HG02938 (cell line): ENCODE measurements at regions not wholly inside any gene's neighbourhood (a gene's known extent, or its start where the extent isn't known, plus 50 kb on each side); places are given as distances from the start of the nearest gene placed in this dataset.
"Not testable (repeated sequence)": the region's sequence is repeated elsewhere in the genome, so short reads cannot be mapped to it uniquely, and the experiment has no call there.

Experiments
- ATAC-seq: cut with Tn5 transposase; IDR thresholded peaks from one replicate; pipeline ENCODE4 v1.9.1; 2021; ENCODE audit warnings: mild to moderate bottlenecking, moderate library complexity; ENCODE audit not compliant: unreplicated experiment

DNA sequence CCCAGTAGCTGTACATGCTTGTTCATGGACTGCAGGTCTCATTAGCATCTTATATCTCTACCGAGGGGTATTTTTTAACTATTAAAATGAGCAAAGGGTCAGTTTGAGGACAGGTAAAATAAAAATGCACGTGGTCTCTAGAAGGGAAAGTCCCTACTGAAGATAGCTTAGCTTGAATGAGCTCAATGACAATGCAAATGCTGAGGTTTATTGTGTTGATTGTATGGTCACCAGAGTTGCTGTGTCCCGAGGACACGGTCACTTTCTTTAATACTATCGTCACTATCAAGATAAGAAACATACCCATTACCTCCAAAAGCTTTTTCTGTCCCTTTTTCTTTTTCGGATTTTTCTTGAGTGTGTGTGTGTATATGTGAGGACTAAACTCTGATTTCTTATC, 250.5 kb upstream of the PRKX start:
- no peak for ATAC-seq

DNA sequence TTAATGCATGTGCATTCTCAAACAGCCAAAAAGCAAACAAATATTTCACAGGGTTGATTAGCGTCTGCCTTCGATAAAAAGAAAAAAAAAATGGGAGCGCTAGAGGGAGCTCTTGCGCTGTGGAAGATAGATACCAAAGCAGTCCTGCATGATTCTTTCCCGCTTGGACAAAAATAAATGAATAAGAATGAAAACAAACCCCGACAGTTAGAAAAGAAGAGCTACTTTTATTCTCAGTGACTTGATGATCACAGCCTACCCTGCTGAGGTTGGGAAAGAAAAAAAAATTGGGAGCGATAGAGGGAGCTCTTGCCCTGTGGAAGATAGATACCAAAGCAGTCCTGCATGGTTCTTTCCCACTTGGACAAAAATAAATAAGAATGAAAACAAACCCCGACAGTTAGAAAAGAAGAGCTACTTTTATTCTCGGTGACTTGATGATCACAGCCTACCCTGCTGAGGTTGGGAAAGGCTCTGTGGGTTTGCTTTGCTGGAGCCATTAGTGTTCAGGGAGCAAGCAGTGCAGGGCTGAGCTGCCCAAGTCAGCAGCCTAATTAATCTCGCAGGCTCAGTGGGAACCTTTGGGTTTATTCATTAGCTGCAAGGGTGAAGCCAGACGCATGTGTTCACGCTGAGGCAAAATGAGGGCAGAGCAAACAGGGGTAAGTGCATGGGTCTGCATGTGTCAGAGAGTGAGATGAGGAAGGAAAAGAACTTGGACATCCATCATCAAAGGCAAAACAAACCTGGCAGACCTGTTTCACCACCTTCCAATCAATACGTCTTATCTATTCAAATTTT, 249.3 kb upstream of the PRKX start:
- ATAC-seq, result no peak

DNA sequence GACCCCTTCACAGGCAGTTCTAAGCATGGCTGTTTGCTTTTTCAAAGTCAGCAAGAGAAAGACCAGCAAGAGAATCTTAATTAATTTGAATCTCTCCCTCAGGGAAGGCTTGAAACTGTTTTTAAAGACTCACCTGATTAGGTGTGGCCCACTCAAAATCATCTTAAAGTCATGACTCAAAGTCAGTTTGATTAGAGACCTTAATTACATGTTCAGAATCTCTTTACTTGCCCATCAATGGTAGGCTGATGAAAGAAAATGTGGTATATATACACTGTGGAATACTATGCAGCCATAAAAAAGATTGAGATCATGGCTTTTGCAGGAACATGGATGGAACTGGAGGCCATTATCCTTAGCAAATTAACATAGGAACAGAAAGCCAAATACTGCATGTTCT, 247.5 kb upstream of the PRKX start:
- no peak for ATAC-seq

DNA sequence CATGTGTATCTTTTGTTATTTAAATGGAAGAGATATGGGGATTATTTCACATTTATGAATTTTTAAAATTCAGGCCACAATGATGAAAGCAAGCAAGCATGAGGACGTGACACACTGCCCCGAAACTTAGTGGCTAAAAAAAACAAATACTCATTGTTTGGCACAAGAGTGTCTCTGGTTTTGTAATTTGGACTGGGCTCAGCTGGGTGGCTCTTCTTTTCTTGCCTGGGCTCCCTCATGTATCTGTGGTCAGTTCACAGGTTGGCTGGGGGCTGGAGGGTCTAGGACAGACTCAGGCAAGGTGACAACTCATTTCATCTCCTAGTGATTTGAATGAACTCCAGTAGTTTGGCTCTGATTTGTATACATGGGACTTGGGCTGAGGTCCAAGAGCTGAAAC, 238.4 kb upstream of the PRKX start:
- ATAC-seq, result no peak

DNA sequence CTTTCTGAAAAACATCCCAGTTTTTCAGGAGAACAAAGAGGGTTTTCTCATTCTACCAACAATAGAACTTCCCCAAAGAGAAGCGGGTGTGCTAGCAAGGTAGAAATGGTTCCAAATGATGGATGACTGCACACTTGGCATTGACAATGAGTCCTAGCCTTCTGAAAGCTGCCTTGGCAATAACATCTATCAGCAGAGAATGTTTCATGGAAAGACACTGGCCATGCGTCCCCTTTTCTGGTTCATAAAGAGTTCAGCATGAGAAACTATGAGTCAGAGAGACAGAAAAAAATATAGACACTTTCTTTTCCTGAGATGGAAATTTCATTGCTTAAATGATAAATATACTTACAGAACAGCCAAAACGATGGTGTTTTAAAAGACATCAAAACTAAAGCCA, 236.9 kb upstream of the PRKX start:
- no peak for ATAC-seq

DNA sequence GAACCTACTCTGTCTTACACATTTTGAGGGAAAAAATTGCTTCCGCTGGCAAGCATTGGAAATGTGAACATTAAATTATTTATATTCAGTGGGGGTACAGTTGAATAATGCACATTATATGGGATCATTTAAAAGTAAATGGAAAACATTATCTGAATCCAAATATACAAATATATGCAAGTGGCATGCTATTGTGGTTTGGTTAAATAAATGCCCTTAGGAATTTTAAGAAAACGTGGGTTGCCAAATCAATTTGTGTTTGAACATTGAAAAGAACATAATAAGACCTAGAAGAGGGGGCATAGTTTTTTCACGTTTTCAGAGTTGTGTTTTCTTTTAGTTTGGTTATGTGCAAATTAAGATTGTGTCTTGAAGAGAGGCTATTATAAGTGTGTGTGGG, 230.5 kb upstream of the PRKX start:
- ATAC-seq, result no peak

DNA sequence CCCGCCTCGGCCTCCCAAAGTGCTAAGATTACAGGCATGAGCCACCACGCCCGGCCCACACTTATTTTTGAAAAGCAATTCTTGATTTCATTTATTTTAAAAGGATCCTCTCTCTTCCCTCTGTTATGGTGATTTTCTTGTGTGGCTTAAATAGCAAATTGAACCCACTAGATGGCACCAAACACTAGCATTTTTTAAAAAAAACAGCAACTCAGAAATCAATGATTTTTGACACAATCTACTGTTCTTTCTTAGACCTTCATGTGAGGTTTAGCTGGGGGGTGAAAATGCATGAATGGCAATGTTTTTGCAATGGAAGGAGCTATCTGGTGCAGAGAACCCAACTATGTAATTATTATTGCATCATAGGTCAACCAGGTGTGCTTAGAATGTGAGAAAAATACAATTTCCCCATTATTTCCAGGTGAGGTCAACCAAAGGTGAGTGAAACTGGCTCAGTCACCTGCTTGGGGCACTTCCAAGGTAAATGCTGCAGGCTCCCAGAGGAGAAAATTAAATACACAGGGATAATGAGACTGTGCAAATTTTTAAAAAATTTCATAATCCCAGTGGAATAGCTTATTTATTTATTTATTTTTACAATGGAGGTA, 226.7 kb upstream of the PRKX start:
- ATAC-seq, result no peak

DNA sequence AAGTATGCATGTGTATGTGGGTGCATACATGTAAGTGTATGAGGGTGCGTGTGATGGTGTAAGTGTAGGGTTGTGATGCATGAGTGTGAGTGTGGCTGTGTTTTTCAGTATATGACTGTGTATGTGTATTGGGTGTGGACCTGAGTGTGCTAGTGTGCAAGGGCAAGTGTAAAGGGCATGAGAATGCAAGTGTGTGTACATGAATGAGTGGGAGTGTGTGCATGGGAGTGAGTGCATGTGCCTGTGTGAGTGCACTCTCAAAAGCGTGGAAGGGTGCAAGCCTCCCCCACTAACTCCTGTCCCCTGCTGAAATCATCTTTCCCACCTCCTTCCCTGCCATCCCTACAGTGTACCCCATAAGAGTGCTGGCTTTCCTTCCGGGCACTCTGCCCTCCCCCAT, 225.1 kb upstream of the PRKX start:
- no peak for ATAC-seq

DNA sequence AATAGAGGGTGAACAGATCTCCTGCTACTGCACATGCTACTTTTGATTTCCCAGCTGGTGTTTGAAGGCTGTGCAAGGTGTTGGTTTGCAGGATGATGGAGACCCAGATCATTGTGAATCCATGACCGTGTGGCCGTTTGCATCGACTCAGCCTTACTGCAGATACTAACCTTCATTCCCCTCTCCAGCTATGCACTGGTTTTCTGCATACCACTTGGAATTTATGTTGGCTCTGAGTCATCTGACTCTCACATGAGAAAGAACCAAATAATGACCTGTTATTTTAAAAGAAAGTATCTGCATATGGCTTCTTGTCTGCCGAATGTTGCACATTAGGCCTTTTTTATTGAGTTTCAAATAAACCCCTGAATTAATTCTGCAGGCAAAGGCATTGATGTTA, 221.7 kb upstream of the PRKX start:
- ATAC-seq, result not testable (repeated sequence)

DNA sequence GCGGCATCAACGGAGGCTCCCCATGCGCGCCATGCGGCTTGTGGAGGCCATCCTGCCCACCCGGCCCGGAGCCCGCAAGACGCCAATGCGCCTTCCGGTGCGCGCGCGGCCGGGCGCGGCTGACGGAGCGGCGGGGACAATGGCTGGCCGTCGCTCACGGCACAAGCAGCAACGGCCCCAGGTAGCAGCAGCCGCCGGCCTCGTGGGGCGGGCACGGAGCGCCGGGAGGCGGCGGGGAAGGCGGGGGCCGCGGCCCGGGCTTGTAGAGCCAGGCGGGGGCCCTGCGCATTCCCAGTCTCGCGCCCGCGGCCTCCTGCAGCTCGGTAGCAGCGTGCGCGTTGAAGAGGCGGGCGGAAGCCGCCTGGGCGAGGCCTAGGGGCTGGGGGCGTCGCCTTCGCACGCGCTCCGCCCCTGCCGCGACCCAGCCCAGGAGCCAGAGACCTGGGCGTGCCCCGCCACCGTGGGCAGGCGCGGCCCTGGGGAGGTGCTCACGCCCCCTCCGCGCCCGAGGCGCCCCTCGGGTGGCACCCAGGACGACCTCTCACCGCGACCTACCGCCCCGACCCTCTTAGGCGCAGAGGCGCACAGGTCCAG, 207.1 kb upstream of the PRKX start:
- peak; percentile 95 for ATAC-seq

DNA sequence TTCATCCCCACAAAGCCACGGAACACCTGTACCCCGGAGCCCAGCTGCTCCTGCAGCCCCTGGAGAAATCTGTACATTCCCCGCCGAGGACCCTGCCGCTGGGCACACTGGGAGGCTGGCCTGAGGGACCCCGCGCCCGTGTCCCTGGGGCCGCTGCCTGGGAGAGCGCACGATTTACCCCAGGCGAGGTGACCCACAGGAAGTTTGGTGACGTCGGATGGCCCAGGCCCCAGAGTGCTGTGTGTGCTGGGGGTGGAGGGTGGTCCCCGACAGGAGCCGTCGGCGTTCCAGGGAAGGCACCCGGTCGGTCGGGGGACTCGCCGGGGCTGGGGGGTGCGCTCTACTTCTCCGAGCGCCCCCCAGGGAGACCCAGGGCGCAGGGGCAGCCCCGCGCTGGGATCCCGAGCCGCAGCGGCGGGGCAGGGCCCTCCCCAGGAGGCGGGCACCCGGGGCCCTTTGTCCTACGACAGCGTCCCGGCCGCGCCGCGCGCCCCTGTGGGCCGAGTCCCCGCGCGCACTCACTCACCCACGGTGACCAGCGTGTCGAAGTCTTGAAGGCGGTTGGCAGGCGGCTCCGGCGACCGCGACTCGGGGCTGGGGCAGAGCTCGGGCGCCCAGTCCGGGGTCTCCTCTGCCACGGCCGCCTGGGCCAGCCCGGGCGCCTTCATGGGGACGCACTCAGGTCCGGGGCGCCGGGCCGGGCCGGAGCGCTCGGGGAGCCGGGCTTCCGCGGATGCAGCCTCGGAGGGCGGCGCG, 206.4 kb upstream of the PRKX start:
- ATAC-seq, result peak; percentile 57

DNA sequence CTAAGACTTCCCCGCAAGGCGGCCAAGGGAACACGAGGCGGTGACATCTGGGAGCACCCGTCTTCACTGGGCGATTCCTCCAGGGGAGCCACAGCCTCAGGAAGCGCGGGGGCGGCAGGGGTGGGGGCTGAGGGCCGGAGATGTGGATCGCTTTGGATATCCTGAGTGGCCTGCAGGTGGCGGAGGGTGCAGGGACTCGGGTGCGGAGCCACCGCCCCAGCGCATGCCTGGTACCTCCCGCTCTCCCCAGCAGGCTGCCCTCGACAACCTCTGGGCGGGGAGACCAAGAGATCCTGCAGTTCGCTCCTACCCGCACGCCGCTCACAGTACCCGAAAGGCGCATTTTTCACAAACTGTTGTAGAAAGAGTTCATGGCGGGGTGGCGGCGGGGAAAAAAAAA, 201.4 kb upstream of the PRKX start:
- not testable (repeated sequence) for ATAC-seq

DNA sequence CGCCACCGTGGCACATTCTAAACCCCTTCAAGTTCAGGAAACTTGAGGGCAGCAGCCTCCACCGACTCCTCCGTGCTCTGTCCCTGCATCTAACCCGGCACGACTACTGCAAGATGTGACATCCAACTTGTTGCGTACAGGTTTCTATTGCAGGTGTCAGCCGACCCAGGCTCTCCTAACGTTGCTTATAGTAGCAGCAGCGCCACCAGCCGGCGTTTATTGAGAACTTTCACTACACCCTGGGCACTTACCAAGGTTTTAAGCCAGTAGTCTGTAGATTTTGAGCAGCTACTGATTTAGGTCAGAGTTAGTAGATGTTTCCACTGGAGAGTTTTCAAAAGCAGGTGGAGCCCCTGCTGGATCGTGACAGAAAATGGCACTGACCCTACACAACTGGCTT, 200.6 kb upstream of the PRKX start:
- not testable (repeated sequence) for ATAC-seq

DNA sequence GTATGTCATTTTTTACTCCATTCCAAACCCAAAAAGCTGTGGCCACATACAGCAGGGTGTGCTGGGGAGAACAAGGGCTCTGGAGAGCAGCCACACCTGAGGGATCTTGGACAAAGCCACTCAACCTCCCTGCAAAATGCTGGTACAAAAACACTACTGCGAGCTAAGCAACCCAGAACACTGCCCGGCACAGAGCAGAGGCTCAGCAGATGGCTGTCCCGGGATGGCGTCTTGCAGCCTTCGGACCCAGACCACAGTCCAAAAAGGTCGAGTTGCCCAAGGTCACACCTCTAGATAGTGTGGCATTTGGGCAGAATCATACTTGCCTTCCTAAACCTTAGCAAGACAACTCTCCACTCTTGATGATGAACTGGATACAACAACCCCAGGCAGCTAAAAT, 197.6 kb upstream of the PRKX start:
- not testable (repeated sequence) for ATAC-seq

DNA sequence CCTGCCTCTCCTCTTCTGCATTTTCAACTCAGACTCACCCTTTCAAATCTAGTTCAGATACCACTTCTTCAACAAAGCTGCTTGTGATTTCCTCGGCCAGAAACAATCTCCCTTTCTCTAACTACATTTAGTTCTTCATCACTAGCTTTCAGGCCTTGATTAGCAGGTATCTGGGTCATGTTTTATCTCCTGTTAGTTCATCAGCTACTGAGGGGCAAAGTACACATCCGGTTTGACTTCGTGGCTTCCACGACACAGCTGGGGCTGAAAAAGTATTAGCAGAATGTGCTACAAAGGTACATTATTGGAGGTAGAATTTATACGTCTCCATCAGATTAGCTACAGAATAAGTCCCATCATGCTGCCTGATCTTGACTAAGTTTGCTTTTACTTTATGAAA, 197.2 kb upstream of the PRKX start:
- not testable (repeated sequence) for ATAC-seq

DNA sequence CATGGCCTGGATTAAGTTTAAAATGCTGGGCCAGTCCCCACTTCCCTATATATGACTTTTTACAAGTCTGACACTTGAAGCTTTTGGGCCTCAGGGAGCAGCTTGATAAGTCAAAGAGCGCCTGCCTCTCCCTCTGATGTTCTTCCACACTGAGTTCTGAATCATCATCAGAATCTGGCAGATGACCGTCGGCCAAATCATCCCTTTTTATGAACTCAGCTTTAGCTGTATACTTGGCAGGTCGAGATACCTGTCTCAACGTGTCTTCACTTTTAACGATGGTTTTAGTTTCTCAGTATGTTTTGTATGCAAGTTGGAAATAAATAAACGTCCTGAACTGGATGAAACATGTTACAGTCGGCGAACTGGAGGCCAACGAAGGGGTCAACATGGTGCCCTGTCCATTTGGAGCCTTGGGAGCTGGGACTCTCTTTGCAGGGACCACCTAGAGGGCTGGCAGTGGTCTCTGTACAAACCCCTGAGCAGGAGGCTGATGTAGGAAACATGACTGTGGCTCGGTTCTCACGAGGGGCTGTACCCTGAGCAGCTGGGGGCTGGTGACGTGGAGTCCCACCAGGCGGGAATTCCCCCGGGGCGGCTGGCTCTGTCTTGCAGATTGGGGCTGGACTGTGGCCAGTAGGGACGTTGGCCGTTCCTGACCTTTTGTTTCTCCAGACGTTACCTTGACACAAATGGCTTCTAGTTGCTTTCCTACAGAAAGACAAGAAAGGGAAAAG, 192.2 kb upstream of the PRKX start:
- not testable (repeated sequence) for ATAC-seq

DNA sequence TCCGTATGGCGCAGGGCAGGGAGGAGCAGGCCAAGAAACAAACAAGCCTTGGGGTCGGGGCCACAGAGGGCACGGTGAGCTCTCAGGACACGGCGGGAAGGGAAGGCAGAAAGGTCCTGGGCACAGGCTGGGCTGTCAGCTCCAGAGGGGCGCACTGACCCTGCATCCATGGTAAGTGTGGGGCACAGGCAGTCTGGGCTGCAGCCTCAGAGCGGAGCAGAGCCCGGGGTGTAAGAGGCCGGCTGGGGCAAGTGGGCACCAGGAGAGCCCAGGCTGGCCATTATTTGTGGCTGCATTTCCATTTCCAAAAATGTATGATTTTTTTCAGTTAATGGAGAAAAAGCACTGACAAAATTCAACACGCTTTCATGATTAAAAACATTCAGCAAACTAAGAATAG, 188.8 kb upstream of the PRKX start:
- ATAC-seq, result not testable (repeated sequence)

DNA sequence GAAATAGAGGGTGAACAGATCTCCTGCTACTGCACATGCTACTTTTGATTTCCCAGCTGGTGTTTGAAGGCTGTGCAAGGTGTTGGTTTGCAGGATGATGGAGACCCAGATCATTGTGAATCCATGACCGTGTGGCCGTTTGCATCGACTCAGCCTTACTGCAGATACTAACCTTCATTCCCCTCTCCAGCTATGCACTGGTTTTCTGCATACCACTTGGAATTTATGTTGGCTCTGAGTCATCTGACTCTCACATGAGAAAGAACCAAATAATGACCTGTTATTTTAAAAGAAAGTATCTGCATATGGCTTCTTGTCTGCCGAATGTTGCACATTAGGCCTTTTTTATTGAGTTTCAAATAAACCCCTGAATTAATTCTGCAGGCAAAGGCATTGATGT, 183.3 kb upstream of the PRKX start:
- not testable (repeated sequence) for ATAC-seq

DNA sequence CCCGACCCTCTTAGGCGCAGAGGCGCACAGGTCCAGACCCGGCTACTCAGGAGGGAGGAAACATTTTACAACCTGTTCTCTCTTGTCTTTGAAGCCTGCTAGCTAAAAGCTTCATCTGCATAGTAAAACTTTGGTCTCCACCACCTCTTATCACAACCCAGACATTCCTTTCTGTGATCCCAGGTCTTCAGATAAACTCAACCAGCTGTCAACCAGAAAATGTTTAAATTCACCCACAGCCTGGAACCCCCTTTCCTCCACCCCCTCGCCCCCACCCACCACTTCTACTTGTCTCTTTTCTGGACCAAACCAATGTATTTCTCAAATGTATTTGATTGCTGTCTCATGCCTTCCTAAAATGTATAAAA, 169.1 kb upstream of the PRKX start:
- ATAC-seq, result not testable (repeated sequence)

DNA sequence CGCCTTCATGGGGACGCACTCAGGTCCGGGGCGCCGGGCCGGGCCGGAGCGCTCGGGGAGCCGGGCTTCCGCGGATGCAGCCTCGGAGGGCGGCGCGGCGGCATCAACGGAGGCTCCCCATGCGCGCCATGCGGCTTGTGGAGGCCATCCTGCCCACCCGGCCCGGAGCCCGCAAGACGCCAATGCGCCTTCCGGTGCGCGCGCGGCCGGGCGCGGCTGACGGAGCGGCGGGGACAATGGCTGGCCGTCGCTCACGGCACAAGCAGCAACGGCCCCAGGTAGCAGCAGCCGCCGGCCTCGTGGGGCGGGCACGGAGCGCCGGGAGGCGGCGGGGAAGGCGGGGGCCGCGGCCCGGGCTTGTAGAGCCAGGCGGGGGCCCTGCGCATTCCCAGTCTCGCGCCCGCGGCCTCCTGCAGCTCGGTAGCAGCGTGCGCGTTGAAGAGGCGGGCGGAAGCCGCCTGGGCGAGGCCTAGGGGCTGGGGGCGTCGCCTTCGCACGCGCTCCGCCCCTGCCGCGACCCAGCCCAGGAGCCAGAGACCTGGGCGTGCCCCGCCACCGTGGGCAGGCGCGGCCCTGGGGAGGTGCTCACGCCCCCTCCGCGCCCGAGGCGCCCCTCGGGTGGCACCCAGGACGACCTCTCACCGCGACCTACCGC, 168.6 kb upstream of the PRKX start:
- ATAC-seq, result peak; percentile 88
